K562 (cell line): ENCODE measurements at regions not wholly inside any gene's neighbourhood (a gene's known extent, or its start where the extent isn't known, plus 50 kb on each side); places are given as distances from the start of the nearest gene placed in this dataset.

Source experiments
- SRSF3 ChIP-seq: fragments of 200-400 bp; formaldehyde crosslinking; IDR thresholded peaks from 2 replicates; pipeline ENCODE4 v1.6.1; 2016; ENCODE audit warnings: mild to moderate bottlenecking, low read length, moderate library complexity; ENCODE audit not compliant: insufficient read depth
- SUPT5H ChIP-seq: fragments of 450-650 bp; IDR thresholded peaks from 2 replicates; pipeline ENCODE4 v1.6.1; 2016
- TF ChIP-seq, protein P1 (sequence below), 2 experiments: fragments of 450-650 bp; IDR thresholded peaks; 2 replicates each; pipeline ENCODE4 v1.6.1; 2018; ENCODE audit warnings: mild to moderate bottlenecking in 2 of 2, low read depth in 1 of 2; ENCODE audit not compliant: partially characterized antibody in 2 of 2
- TF ChIP-seq, protein P2 (sequence below): fragments of 200-600 bp; sonication (generic); IDR thresholded peaks from one replicate; pipeline ENCODE4 v1.6.1; 2012; ENCODE audit warnings: mild to moderate bottlenecking, low read depth, low read length, inconsistent platforms
- TF ChIP-seq, protein P3 (sequence below), 2 experiments: fragments of 450-650 bp in 1 of 2; IDR thresholded peaks; 2 replicates each; pipeline ENCODE4 v1.6.1; 2011 to 2017; ENCODE audit warnings: low read depth in 2 of 2, antibody characterized with exemption in 1 of 2, borderline replicate concordance in 1 of 2, low read length in 1 of 2, mild to moderate bottlenecking in 1 of 2, mixed read lengths in 1 of 2; ENCODE audit not compliant: control insufficient read depth in 1 of 2
- TF ChIP-seq, protein P4 (sequence below): sonication (generic); formaldehyde crosslinking; IDR thresholded peaks from 2 replicates; pipeline ENCODE4 v1.8.0; 2022; ENCODE audit warnings: mild to moderate bottlenecking, low read depth, missing genetic modification reagents

DNA sequence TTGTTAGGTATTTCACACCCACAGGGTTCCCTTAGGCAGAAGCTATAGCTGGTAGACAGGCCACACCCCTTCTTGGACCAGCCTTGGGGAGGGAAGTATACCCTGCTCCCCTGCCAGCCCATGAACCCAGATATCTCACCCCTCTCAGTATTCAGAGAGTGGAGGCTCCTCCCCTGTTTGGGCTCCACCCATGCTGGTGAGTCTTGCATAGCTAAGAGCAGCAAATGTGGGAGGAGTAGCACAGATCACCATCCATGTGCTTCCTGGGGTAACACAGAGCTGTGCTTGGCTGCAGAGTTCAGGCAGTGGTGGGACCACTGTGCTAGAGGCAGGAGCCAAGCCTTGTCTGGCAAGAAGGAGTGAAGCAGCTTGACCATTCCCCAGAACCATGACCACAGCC is 427.2 kb downstream of the ZIC1 start (continued):
- no peak for TF ChIP-seq SRSF3
- TF ChIP-seq SUPT5H: no peak
- TF ChIP-seq, protein P1, sequence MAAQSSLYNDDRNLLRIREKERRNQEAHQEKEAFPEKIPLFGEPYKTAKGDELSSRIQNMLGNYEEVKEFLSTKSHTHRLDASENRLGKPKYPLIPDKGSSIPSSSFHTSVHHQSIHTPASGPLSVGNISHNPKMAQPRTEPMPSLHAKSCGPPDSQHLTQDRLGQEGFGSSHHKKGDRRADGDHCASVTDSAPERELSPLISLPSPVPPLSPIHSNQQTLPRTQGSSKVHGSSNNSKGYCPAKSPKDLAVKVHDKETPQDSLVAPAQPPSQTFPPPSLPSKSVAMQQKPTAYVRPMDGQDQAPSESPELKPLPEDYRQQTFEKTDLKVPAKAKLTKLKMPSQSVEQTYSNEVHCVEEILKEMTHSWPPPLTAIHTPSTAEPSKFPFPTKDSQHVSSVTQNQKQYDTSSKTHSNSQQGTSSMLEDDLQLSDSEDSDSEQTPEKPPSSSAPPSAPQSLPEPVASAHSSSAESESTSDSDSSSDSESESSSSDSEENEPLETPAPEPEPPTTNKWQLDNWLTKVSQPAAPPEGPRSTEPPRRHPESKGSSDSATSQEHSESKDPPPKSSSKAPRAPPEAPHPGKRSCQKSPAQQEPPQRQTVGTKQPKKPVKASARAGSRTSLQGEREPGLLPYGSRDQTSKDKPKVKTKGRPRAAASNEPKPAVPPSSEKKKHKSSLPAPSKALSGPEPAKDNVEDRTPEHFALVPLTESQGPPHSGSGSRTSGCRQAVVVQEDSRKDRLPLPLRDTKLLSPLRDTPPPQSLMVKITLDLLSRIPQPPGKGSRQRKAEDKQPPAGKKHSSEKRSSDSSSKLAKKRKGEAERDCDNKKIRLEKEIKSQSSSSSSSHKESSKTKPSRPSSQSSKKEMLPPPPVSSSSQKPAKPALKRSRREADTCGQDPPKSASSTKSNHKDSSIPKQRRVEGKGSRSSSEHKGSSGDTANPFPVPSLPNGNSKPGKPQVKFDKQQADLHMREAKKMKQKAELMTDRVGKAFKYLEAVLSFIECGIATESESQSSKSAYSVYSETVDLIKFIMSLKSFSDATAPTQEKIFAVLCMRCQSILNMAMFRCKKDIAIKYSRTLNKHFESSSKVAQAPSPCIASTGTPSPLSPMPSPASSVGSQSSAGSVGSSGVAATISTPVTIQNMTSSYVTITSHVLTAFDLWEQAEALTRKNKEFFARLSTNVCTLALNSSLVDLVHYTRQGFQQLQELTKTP (IDR thresholded peaks at IDR 0.05; ENCODE audit: low read depth in 1 of 2, partially characterized antibody in 2 of 2): no peak
- TF ChIP-seq, protein P2, sequence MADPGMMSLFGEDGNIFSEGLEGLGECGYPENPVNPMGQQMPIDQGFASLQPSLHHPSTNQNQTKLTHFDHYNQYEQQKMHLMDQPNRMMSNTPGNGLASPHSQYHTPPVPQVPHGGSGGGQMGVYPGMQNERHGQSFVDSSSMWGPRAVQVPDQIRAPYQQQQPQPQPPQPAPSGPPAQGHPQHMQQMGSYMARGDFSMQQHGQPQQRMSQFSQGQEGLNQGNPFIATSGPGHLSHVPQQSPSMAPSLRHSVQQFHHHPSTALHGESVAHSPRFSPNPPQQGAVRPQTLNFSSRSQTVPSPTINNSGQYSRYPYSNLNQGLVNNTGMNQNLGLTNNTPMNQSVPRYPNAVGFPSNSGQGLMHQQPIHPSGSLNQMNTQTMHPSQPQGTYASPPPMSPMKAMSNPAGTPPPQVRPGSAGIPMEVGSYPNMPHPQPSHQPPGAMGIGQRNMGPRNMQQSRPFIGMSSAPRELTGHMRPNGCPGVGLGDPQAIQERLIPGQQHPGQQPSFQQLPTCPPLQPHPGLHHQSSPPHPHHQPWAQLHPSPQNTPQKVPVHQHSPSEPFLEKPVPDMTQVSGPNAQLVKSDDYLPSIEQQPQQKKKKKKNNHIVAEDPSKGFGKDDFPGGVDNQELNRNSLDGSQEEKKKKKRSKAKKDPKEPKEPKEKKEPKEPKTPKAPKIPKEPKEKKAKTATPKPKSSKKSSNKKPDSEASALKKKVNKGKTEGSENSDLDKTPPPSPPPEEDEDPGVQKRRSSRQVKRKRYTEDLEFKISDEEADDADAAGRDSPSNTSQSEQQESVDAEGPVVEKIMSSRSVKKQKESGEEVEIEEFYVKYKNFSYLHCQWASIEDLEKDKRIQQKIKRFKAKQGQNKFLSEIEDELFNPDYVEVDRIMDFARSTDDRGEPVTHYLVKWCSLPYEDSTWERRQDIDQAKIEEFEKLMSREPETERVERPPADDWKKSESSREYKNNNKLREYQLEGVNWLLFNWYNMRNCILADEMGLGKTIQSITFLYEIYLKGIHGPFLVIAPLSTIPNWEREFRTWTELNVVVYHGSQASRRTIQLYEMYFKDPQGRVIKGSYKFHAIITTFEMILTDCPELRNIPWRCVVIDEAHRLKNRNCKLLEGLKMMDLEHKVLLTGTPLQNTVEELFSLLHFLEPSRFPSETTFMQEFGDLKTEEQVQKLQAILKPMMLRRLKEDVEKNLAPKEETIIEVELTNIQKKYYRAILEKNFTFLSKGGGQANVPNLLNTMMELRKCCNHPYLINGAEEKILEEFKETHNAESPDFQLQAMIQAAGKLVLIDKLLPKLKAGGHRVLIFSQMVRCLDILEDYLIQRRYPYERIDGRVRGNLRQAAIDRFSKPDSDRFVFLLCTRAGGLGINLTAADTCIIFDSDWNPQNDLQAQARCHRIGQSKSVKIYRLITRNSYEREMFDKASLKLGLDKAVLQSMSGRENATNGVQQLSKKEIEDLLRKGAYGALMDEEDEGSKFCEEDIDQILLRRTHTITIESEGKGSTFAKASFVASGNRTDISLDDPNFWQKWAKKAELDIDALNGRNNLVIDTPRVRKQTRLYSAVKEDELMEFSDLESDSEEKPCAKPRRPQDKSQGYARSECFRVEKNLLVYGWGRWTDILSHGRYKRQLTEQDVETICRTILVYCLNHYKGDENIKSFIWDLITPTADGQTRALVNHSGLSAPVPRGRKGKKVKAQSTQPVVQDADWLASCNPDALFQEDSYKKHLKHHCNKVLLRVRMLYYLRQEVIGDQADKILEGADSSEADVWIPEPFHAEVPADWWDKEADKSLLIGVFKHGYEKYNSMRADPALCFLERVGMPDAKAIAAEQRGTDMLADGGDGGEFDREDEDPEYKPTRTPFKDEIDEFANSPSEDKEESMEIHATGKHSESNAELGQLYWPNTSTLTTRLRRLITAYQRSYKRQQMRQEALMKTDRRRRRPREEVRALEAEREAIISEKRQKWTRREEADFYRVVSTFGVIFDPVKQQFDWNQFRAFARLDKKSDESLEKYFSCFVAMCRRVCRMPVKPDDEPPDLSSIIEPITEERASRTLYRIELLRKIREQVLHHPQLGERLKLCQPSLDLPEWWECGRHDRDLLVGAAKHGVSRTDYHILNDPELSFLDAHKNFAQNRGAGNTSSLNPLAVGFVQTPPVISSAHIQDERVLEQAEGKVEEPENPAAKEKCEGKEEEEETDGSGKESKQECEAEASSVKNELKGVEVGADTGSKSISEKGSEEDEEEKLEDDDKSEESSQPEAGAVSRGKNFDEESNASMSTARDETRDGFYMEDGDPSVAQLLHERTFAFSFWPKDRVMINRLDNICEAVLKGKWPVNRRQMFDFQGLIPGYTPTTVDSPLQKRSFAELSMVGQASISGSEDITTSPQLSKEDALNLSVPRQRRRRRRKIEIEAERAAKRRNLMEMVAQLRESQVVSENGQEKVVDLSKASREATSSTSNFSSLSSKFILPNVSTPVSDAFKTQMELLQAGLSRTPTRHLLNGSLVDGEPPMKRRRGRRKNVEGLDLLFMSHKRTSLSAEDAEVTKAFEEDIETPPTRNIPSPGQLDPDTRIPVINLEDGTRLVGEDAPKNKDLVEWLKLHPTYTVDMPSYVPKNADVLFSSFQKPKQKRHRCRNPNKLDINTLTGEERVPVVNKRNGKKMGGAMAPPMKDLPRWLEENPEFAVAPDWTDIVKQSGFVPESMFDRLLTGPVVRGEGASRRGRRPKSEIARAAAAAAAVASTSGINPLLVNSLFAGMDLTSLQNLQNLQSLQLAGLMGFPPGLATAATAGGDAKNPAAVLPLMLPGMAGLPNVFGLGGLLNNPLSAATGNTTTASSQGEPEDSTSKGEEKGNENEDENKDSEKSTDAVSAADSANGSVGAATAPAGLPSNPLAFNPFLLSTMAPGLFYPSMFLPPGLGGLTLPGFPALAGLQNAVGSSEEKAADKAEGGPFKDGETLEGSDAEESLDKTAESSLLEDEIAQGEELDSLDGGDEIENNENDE: no peak
- TF ChIP-seq, protein P3, sequence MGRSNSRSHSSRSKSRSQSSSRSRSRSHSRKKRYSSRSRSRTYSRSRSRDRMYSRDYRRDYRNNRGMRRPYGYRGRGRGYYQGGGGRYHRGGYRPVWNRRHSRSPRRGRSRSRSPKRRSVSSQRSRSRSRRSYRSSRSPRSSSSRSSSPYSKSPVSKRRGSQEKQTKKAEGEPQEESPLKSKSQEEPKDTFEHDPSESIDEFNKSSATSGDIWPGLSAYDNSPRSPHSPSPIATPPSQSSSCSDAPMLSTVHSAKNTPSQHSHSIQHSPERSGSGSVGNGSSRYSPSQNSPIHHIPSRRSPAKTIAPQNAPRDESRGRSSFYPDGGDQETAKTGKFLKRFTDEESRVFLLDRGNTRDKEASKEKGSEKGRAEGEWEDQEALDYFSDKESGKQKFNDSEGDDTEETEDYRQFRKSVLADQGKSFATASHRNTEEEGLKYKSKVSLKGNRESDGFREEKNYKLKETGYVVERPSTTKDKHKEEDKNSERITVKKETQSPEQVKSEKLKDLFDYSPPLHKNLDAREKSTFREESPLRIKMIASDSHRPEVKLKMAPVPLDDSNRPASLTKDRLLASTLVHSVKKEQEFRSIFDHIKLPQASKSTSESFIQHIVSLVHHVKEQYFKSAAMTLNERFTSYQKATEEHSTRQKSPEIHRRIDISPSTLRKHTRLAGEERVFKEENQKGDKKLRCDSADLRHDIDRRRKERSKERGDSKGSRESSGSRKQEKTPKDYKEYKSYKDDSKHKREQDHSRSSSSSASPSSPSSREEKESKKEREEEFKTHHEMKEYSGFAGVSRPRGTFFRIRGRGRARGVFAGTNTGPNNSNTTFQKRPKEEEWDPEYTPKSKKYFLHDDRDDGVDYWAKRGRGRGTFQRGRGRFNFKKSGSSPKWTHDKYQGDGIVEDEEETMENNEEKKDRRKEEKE (IDR thresholded peaks at IDR 0.05; ENCODE audit: borderline replicate concordance in 1 of 2, control insufficient read depth in 1 of 2, low read depth in 2 of 2, low read length in 1 of 2): no peak
- TF ChIP-seq, protein P4, sequence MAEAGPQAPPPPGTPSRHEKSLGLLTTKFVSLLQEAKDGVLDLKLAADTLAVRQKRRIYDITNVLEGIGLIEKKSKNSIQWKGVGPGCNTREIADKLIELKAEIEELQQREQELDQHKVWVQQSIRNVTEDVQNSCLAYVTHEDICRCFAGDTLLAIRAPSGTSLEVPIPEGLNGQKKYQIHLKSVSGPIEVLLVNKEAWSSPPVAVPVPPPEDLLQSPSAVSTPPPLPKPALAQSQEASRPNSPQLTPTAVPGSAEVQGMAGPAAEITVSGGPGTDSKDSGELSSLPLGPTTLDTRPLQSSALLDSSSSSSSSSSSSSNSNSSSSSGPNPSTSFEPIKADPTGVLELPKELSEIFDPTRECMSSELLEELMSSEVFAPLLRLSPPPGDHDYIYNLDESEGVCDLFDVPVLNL (CRISPR knock-in tag): no peak
- TF ChIP-seq, all 486 proteins: peak for 0
